K562 (cell line): ENCODE measurements at regions not wholly inside any gene's neighbourhood (a gene's known extent, or its start where the extent isn't known, plus 50 kb on each side); places are given as distances from the start of the nearest gene placed in this dataset.

Experiments
- ATAC-seq: fragments of 200-7000 bp; cut with Tn5 transposase; 3 replicates; pipeline ENCODE4 v1.9.1; 2020; ENCODE audit warnings: moderate library complexity
- BruUV-seq: library from RNA; stranded (reverse); fragments of 400-500 nt; replicated peaks from 2 replicates; lab custom pipeline; 2021; lab: Mats Ljungman, UMichigan
- CTCF ChIA-PET: fragments of 300-600 bp; formaldehyde crosslinking; extraction: SDS; loops from one replicate; lab custom pipeline; 2021; ENCODE audit warnings: low intra/inter-chr PET ratio; lab: Yijun Ruan, JAX
- POLR2A ChIA-PET: fragments of 300-600, 350-650 bp; sonication (Branson Sonifier 250); formaldehyde crosslinking; extraction: SDS; loops from one replicate; lab custom pipeline; 2021; ENCODE audit warnings: antibody characterized with exemption, inconsistent platforms; lab: Yijun Ruan, JAX
- DNase-seq, 4 experiments: peaks; one replicate each; pipeline versions ENCODE4 v3.0.0 to v3.0.0-alpha.2; 2011 to 2018; ENCODE audit warnings: low spot score in 3 of 4, mixed read lengths in 3 of 4; ENCODE audit errors: extremely low read depth in 1 of 4
- FAIRE-seq: peaks from 2 replicates; lab custom pipeline; 2011; peaks lifted over from hg19 to GRCh38; lab: Jason Lieb, UNC
- H2AFZ ChIP-seq: 2 replicates; pipeline ENCODE4 v1.6.0; 2011; ENCODE audit warnings: low read depth, low read length, control low read depth, inconsistent platforms
- H3K27ac ChIP-seq: fragments of 200-600 bp; 3 replicates; pipeline ENCODE4 v1.8.0; 2011; ENCODE audit warnings: low read depth, mild to moderate bottlenecking, control low read depth, inconsistent platforms, low read length, moderate library complexity, mixed read lengths; ENCODE audit errors: extremely low read depth
- H3K27me3 ChIP-seq, 2 experiments: fragments of 300-600 bp in 1 of 2; 2 replicates in 1 of 2; 3 replicates in 1 of 2; pipeline versions ENCODE4 v1.6.0 to v1.8.0; 2011; ENCODE audit warnings: inconsistent platforms in 2 of 2, low read length in 2 of 2, mild to moderate bottlenecking in 1 of 2, mixed read lengths in 1 of 2, moderate library complexity in 1 of 2; ENCODE audit not compliant: control insufficient read depth in 2 of 2, insufficient read depth in 2 of 2
- H3K36me3 ChIP-seq: fragments of 300-600 bp; 3 replicates; pipeline ENCODE4 v1.8.0; 2011; ENCODE audit warnings: mild to moderate bottlenecking, low read length, inconsistent platforms; ENCODE audit not compliant: control insufficient read depth, insufficient read depth
- H3K4me1 ChIP-seq, 2 experiments: fragments of 200-600 bp in 1 of 2; replicated peaks in 1 of 2; 2 replicates in 1 of 2; 3 replicates in 1 of 2; pipeline versions ENCODE4 v1.5.1 to v1.8.0; 2011; ENCODE audit warnings: inconsistent platforms in 2 of 2, low read length in 2 of 2, mild to moderate bottlenecking in 1 of 2, mixed read lengths in 1 of 2, moderate library complexity in 1 of 2; ENCODE audit not compliant: control insufficient read depth in 2 of 2, insufficient read depth in 2 of 2
- H3K4me2 ChIP-seq: 2 replicates; pipeline ENCODE4 v1.6.1; 2011; ENCODE audit warnings: low read length, control low read depth, inconsistent platforms, mixed read lengths; ENCODE audit not compliant: insufficient read depth
- H3K4me3 ChIP-seq: fragments of 200-600 bp; sonication (generic), shearing (Covaris generic); 2 replicates; pipeline ENCODE4 v1.5.1; 2016; ENCODE audit warnings: control low read depth, inconsistent platforms
- H3K79me2 ChIP-seq: fragments of 200-600 bp; 3 replicates; pipeline ENCODE4 v1.8.0; 2011; ENCODE audit warnings: low read length, inconsistent platforms; ENCODE audit not compliant: control insufficient read depth, insufficient read depth
- H3K9ac ChIP-seq, 2 experiments: 2 replicates each; pipeline versions ENCODE4 v1.6.0 to v1.6.1; 2011; ENCODE audit warnings: low read depth in 2 of 2, low read length in 2 of 2, control low read depth in 1 of 2, inconsistent platforms in 1 of 2, mild to moderate bottlenecking in 1 of 2, mixed read lengths in 1 of 2; ENCODE audit not compliant: insufficient read depth in 1 of 2
- H3K9me1 ChIP-seq: one replicate; pipeline ENCODE4 v1.6.0; 2011; ENCODE audit warnings: inconsistent platforms, mild to moderate bottlenecking, low read length, moderate library complexity; ENCODE audit not compliant: control insufficient read depth, insufficient read depth
- H3K9me3 ChIP-seq: replicated peaks from 2 replicates; pipeline ENCODE4 v1.5.1; 2011; ENCODE audit warnings: low read depth, low read length, inconsistent platforms; ENCODE audit not compliant: control insufficient read depth, insufficient read depth
- H4K20me1 ChIP-seq: replicated peaks from 2 replicates; pipeline ENCODE4 v1.6.1; 2011; ENCODE audit warnings: low read length, inconsistent platforms, mixed read lengths; ENCODE audit not compliant: control insufficient read depth, insufficient read depth
- CREB1 ChIP-seq, 2 experiments: sonication (generic) in 1 of 2; formaldehyde crosslinking in 1 of 2; IDR thresholded peaks; 2 replicates each; pipeline versions ENCODE4 v1.6.1 to v1.8.0; 2012 to 2022; ENCODE audit warnings: inconsistent platforms in 1 of 2, mild to moderate bottlenecking in 1 of 2, missing genetic modification reagents in 1 of 2, moderate library complexity in 1 of 2
- ELF1 ChIP-seq: fragments of 200-800 bp; sonication (Bioruptor generic); IDR thresholded peaks from 2 replicates; pipeline ENCODE4 v1.6.1; 2016; ENCODE audit warnings: missing genetic modification characterization, missing compliant biosample characterization
- GATAD2B ChIP-seq: fragments of 450-650 bp; IDR thresholded peaks from 2 replicates; pipeline ENCODE4 v1.6.1; 2017; ENCODE audit warnings: mild to moderate bottlenecking, borderline replicate concordance
- HNRNPL ChIP-seq: fragments of 200-400 bp; formaldehyde crosslinking; IDR thresholded peaks from 2 replicates; pipeline ENCODE4 v1.6.1; 2017; ENCODE audit warnings: low read depth, mild to moderate bottlenecking, low read length
- MECOM ChIP-seq: fragments of 250-450 bp; sonication (Bioruptor Pico); IDR thresholded peaks from 2 replicates; pipeline ENCODE4 v1.8.0; 2022; ENCODE audit warnings: inconsistent platforms
- MEF2A ChIP-seq: IDR thresholded peaks from 2 replicates; pipeline ENCODE4 v1.6.1; 2011; ENCODE audit warnings: low read depth, mild to moderate bottlenecking, low read length, moderate library complexity; ENCODE audit not compliant: control insufficient read depth
- NBN ChIP-seq: fragments of 450-650 bp; IDR thresholded peaks from 2 replicates; pipeline ENCODE4 v1.6.1; 2016; ENCODE audit warnings: low read depth, mild to moderate bottlenecking
- PCBP1 ChIP-seq: fragments of 200-400 bp; formaldehyde crosslinking; IDR thresholded peaks from 2 replicates; pipeline ENCODE4 v1.6.1; 2018; ENCODE audit warnings: mild to moderate bottlenecking, low read depth, low read length; ENCODE audit not compliant: poor library complexity, severe bottlenecking
- RHOXF2B ChIP-seq: fragments of 250-450 bp; sonication (Bioruptor Pico); conservative IDR thresholded peaks from 2 replicates; pipeline ENCODE4 v1.5.1; 2021
- SRSF9 ChIP-seq: fragments of 200-400 bp; formaldehyde crosslinking; IDR thresholded peaks from 2 replicates; pipeline ENCODE4 v1.6.1; 2017; ENCODE audit warnings: low read depth, low read length, borderline replicate concordance
- TFE3 ChIP-seq: fragments of 450-650 bp; formaldehyde crosslinking; IDR thresholded peaks from 2 replicates; pipeline ENCODE4 v1.4.0; 2020; ENCODE audit warnings: mild to moderate bottlenecking, mixed read lengths
- ZNF830 ChIP-seq: fragments of 250-450 bp; sonication (Bioruptor Pico); IDR thresholded peaks from 2 replicates; pipeline ENCODE4 v1.5.0; 2021; ENCODE audit warnings: mild to moderate bottlenecking
- WGBS: fragments of 100-300 bp; shearing (Covaris generic); methylation state at CpG from one replicate; pipeline ENCODE4 v1.1.6; 2016; ENCODE audit warnings: low coverage, mixed read lengths; ENCODE audit not compliant: insufficient coverage; ENCODE audit errors: missing lambda C conversion rate; 5-methylcytosine and 5-hydroxymethylcytosine counted together
- in situ Hi-C: fragments of 300-500 bp; cut with MboI; formaldehyde crosslinking; loops from 4 replicates; pipeline ENCODE4 v1.15.0; 2018; ENCODE audit warnings: inconsistent platforms, mixed read lengths
- intact Hi-C: fragments of 100-400 bp; cut with micrococcal nuclease; formaldehyde crosslinking; loops from 2 replicates; pipeline ENCODE4 v1.14.2; 2022

- POLR2A ChIA-PET, result no interaction called here
- Histone ChIP-seq H3K27ac (no peak overlapping the region), H3K4me3 (no peak overlapping the region), H4K20me1 (no peaks in the 10 kb centered on the region), H3K36me3 (no peaks in the 10 kb centered on the region), H3K9me3 (no peaks in the 10 kb centered on the region), H3K4me2 (no peak overlapping the region), H3K27me3 (no peaks in the 10 kb centered on the region), H3K9ac (no peak overlapping the region), H3K9me1 (no peaks in the 10 kb centered on the region), H3K4me1 (no peaks in the 10 kb centered on the region), H2AFZ (no peak overlapping the region), H3K79me2 (no peaks in the 10 kb centered on the region)
- FAIRE-seq, result no peak
- in situ Hi-C loops (no loop called here), intact Hi-C loops (no loop called here)
- TF ChIP-seq CREB1 (IDR thresholded peaks at IDR 0.05) (no peak), CREB1 (CRISPR knock-in tag; IDR thresholded peaks at IDR 0.05) (no peak), TFE3 (CRISPR knock-in tag) (peak; percentile 83), ELF1 (tag) (no peak), PCBP1 (no peak)
- BruUV-seq, result no TSS peak
- ATAC-seq, result no peak
- DNase-seq, result no peak
- WGBS, result 5% methylated on average over 1 of the region's 1 CpG
- CTCF ChIA-PET, result no interaction called here
Measured at GRCh38 chr5:9771079-9771478, 140.9 kb upstream of the TAS2R1 start.

- no peaks in the 10 kb centered on the region for H3K27me3 ChIP-seq
- POLR2A ChIA-PET, result no interaction called here
- intact Hi-C loops, result no loop called here
- DNase-seq (no peak), FAIRE-seq (no peak), ATAC-seq (0 out of 3 replicates have a peak, but pooled peaks have one; percentile 26)
- no peak overlapping the region for H3K27ac ChIP-seq
- no peak overlapping the region for H2AFZ ChIP-seq
- 0% methylated on average over 3 of the region's 3 CpGs for WGBS
- CTCF ChIA-PET, result no interaction called here
- H3K4me1 ChIP-seq, result no peaks in the 10 kb centered on the region
- no peaks in the 10 kb centered on the region for H4K20me1 ChIP-seq
- BruUV-seq, result no TSS peak
- H3K79me2 ChIP-seq, result no peaks in the 10 kb centered on the region
- no peaks in the 10 kb centered on the region for H3K9me1 ChIP-seq
- TF ChIP-seq HNRNPL (no peak), NBN (no peak), MECOM (CRISPR knock-in tag) (no peak), ZNF830 (CRISPR knock-in tag) (no peak), SRSF9 (no peak), GATAD2B (no peak), MEF2A (no peak), RHOXF2B (CRISPR knock-in tag) (no peak)
- in situ Hi-C loops, result no loop called here
- H3K9me3 ChIP-seq, result no peaks in the 10 kb centered on the region
- no peak overlapping the region for H3K4me2 ChIP-seq
- H3K9ac ChIP-seq, result no peak overlapping the region
- no peak overlapping the region for H3K4me3 ChIP-seq
- H3K36me3 ChIP-seq, result no peaks in the 10 kb centered on the region
Measured at GRCh38 chr5:9766581-9766980, 136.4 kb upstream of the TAS2R1 start.
